HUES64 (cell line): ENCODE measurements at regions not wholly inside any gene's neighbourhood (a gene's known extent, or its start where the extent isn't known, plus 50 kb on each side); places are given as distances from the start of the nearest gene placed in this dataset.

Source experiments
- H3K27ac ChIP-seq: 2 replicates; pipeline ENCODE4 v1.7.0; 2013; ENCODE audit warnings: low read depth, low read length, inconsistent platforms
- H3K27me3 ChIP-seq: 2 replicates; pipeline ENCODE4 v1.6.1; 2013; ENCODE audit warnings: mild to moderate bottlenecking, low read length; ENCODE audit not compliant: insufficient read depth
- H3K36me3 ChIP-seq: 2 replicates; pipeline ENCODE4 v1.6.1; 2013; ENCODE audit warnings: mild to moderate bottlenecking, low read length; ENCODE audit not compliant: insufficient read depth
- H3K4me1 ChIP-seq: 2 replicates; pipeline ENCODE4 v1.6.1; 2013; ENCODE audit warnings: mild to moderate bottlenecking, low read length, moderate library complexity; ENCODE audit not compliant: insufficient read depth
- H3K4me3 ChIP-seq: 2 replicates; pipeline ENCODE4 v1.5.1; 2013; ENCODE audit warnings: mild to moderate bottlenecking, low read length, moderate library complexity
- H3K9ac ChIP-seq: 2 replicates; pipeline ENCODE4 v1.6.1; 2013; ENCODE audit warnings: mild to moderate bottlenecking, low read depth, low read length
- H3K9me3 ChIP-seq: 2 replicates; pipeline ENCODE4 v1.6.1; 2013; ENCODE audit warnings: low read depth, low read length; ENCODE audit not compliant: insufficient read depth
- WGBS: fragments of 150-250, 120-280 bp; methylation state at CpG from one replicate; pipeline ENCODE4 v1.1.7; 2013; ENCODE audit warnings: missing lambda C conversion rate; 5-methylcytosine and 5-hydroxymethylcytosine counted together

DNA sequence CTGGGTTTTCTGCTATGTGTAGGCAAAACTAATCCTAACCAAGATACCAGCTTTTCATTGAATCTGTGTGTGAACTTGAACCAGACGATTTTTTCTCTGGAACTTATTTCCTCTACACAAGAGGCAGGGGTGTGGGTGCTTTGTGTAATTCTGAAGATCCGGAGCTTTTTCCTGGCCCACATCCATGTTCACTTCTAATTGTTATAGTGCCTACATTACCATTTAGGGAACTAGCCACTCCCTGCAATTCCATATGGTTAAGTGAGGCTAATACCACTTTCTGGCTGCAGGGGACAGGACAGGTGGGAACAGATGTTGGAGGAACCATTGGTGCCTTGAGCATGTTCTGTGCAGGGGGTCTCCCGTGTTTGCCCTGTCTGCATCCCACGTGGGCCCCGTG is 83.4 kb upstream of the FMN2 start:
- Histone ChIP-seq H3K9ac (no peak overlapping the region), H3K27me3 (no peaks in the 10 kb centered on the region), H3K27ac (no peak overlapping the region), H3K9me3 (0 out of 2 replicates have a peak, but pooled peaks cover 2% of the 10 kb centered on the region), H3K36me3 (no peaks in the 10 kb centered on the region), H3K4me3 (no peak overlapping the region), H3K4me1 (no peaks in the 10 kb centered on the region)
- WGBS, result 90% methylated on average over 3 of the region's 5 CpGs

DNA sequence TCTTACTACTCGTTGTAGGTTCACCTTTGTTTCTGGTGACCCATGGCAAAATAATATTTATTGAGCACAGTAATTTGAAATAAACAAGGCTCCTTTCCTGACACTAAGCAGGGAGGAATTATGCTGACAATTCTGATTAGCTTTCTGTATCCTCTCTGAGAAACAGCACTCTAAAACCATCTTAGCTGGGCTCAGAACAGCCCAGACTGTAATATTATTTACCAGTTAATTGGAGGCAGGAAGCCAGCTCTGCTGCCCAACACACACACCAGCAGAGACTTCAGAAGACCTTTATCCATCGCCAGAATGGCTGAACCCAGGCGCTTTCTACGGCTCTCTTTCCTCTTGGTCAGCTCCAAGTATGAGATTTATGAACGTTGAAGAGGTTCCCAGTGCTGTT is 77.6 kb upstream of the FMN2 start:
- H3K27me3 ChIP-seq, result no peaks in the 10 kb centered on the region
- H3K4me3 ChIP-seq, result no peak overlapping the region
- no peak overlapping the region for H3K27ac ChIP-seq
- 0 out of 2 replicates have a peak, but pooled peaks cover 2% of the 10 kb centered on the region for H3K9me3 ChIP-seq
- WGBS, result 92% methylated on average over 4 of the region's 5 CpGs
- no peak overlapping the region for H3K9ac ChIP-seq
- H3K36me3 ChIP-seq, result no peaks in the 10 kb centered on the region
- no peaks in the 10 kb centered on the region for H3K4me1 ChIP-seq

DNA sequence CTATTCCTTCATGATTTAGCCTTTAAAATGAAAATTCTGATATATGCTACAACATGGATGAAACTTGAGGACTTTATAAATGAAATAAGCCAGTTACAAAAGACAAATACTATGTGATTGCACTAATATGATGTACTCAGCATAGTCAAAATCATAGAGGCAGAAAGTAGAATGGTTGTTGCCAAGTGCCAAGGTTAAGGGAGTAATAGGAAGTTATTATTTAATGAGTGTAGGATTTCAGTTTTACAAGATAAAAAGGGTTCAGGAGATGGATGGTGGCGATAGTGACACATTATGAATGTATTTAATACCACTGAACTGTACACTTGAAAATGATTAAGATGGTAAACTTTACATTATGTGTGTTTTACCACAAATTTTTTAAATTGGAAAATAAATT is 73.1 kb upstream of the FMN2 start:
- Histone ChIP-seq H3K27ac (no peak overlapping the region), H3K36me3 (no peaks in the 10 kb centered on the region), H3K9me3 (0 out of 2 replicates have a peak, but pooled peaks cover 3% of the 10 kb centered on the region), H3K4me1 (no peaks in the 10 kb centered on the region), H3K27me3 (no peaks in the 10 kb centered on the region), H3K9ac (no peak overlapping the region), H3K4me3 (no peak overlapping the region)
- no CpG with 5 or more reads among the region's 1 CpG for WGBS

DNA sequence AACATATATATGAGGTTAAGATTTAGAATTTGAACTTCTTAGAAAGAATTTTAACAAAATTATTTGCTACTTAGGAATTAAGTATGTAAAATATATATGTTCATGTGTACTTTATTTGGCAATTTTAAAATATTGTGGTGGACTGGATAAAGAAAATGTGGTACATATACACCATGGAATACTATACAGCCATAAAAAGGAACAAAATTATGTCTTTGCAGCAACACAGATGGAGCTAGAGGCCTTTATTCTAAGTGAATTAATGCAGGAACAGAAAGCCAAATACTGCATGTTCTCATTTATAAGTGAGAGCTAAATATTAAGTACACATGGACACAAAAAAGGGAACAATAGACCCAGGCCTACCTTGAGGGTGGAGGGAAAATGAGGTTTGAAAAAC is 72.2 kb upstream of the FMN2 start:
- no peaks in the 10 kb centered on the region for H3K4me1 ChIP-seq
- H3K9me3 ChIP-seq, result 0 out of 2 replicates have a peak, but pooled peaks cover 3% of the 10 kb centered on the region
- H3K27me3 ChIP-seq, result no peaks in the 10 kb centered on the region
- H3K27ac ChIP-seq, result no peak overlapping the region
- no peak overlapping the region for H3K9ac ChIP-seq
- H3K36me3 ChIP-seq, result no peaks in the 10 kb centered on the region
- no peak overlapping the region for H3K4me3 ChIP-seq

GRCh38 chr1:240020871-240021270 is 70.8 kb upstream of the FMN2 start:
- H3K36me3 ChIP-seq, result no peaks in the 10 kb centered on the region
- 0 out of 2 replicates have a peak, but pooled peaks cover 3% of the 10 kb centered on the region for H3K9me3 ChIP-seq
- H3K9ac ChIP-seq, result no peak overlapping the region
- H3K4me3 ChIP-seq, result no peak overlapping the region
- H3K27ac ChIP-seq, result no peak overlapping the region
- H3K4me1 ChIP-seq, result no peaks in the 10 kb centered on the region
- H3K27me3 ChIP-seq, result no peaks in the 10 kb centered on the region
- WGBS, result 90% methylated on average over 3 of the region's 3 CpGs

DNA sequence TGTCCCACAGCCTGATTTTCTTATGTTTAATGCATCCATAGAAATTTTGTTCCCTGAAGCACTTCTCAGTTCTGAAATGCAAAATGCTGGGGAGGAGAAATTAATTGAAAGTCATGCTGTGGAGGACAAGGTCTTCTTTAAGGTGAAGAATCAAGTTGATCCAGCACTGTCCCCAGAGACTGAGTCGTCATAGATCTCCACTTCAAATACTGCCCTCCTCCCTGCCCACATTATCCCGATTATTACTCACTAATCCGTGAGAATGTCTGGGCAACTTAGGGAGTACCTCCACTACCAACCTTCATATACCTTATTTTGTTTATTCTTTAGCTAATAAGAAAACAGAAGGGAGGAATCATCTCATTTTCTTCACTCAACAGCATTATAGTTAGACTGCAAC is 70.0 kb upstream of the FMN2 start:
- H3K9ac ChIP-seq, result no peak overlapping the region
- no peaks in the 10 kb centered on the region for H3K36me3 ChIP-seq
- H3K27me3 ChIP-seq, result no peaks in the 10 kb centered on the region
- 70% methylated on average over 3 of the region's 3 CpGs for WGBS
- H3K27ac ChIP-seq, result no peak overlapping the region
- H3K4me3 ChIP-seq, result no peak overlapping the region
- H3K4me1 ChIP-seq, result no peaks in the 10 kb centered on the region
- 0 out of 2 replicates have a peak, but pooled peaks cover 3% of the 10 kb centered on the region for H3K9me3 ChIP-seq

- H3K9me3 ChIP-seq, result no peaks in the 10 kb centered on the region
- WGBS, result 27% methylated on average over 5 of the region's 5 CpGs
- H3K27ac ChIP-seq, result no peak overlapping the region
- H3K36me3 ChIP-seq, result no peaks in the 10 kb centered on the region
- H3K4me3 ChIP-seq, result no peak overlapping the region
- no peaks in the 10 kb centered on the region for H3K27me3 ChIP-seq
- H3K4me1 ChIP-seq, result peaks cover 6% of the 10 kb centered on the region; the same call in 1 of the 2 replicates
- no peak overlapping the region for H3K9ac ChIP-seq
These were observed 64.6 kb upstream of the FMN2 start for GRCh38 chr1:240027059-240027462.

GRCh38 chr1:240029418-240029817 is 62.3 kb upstream of the FMN2 start:
- Histone ChIP-seq H3K4me1 (peaks cover 6% of the 10 kb centered on the region; the same call in 1 of the 2 replicates), H3K27ac (no peak overlapping the region), H3K36me3 (no peaks in the 10 kb centered on the region), H3K4me3 (no peak overlapping the region), H3K9ac (no peak overlapping the region), H3K27me3 (no peaks in the 10 kb centered on the region), H3K9me3 (no peaks in the 10 kb centered on the region)
- 94% methylated on average over 2 of the region's 3 CpGs for WGBS

DNA sequence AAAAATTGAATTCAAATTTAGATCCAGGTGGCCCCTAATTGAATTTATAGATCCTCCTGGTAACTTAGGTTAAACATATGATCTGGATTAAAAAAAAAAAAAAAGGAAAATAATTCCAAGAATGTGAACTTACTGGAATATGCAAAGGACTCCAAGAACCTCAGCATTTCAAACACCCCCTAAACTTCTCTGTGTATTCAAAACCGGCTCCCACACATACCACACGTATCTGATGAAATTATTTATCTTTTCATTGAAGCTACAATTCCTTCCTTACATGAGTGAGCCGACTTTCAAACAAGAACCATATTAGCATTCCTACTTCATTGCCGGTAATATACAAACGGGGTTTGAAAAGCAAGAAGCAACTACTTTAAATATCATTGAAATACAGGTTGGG is 61.4 kb upstream of the FMN2 start:
- H3K9ac ChIP-seq, result no peak overlapping the region
- H3K9me3 ChIP-seq, result no peaks in the 10 kb centered on the region
- WGBS, result 97% methylated on average over 5 of the region's 5 CpGs

DNA sequence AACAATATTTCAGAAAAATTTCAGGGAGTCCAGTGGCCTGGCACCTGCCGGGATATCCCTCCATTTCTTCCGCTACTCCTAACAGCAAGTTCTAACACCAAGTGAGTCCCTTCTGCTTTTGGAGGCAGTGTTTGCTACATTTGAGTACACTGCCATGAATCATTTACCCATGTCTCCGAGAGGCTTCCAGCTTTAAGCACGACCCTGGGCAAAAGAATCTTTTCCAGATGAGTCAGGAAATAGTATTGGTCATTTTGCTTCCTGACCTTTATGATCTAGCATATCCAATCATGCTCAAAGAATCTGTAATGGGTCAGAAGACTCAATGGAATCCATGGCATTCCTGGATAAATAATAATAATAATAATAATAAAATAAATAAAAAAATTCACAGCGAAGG is 60.7 kb upstream of the FMN2 start:
- no peaks in the 10 kb centered on the region for H3K27me3 ChIP-seq
- no peaks in the 10 kb centered on the region for H3K36me3 ChIP-seq
- H3K4me3 ChIP-seq, result no peak overlapping the region
- WGBS, result 77% methylated on average over 5 of the region's 5 CpGs
- H3K9ac ChIP-seq, result no peak overlapping the region
- H3K27ac ChIP-seq, result no peak overlapping the region
- H3K4me1 ChIP-seq, result peaks cover 6% of the 10 kb centered on the region; the same call in 1 of the 2 replicates
- no peaks in the 10 kb centered on the region; the same call in 1 of the 2 replicates for H3K9me3 ChIP-seq

More for the DNA sequence above, 61.4 kb upstream of the FMN2 start:
- no peak overlapping the region for H3K27ac ChIP-seq
- H3K36me3 ChIP-seq, result no peaks in the 10 kb centered on the region
- no peaks in the 10 kb centered on the region for H3K27me3 ChIP-seq
- no peak overlapping the region for H3K4me3 ChIP-seq
- peaks cover 6% of the 10 kb centered on the region; the same call in 1 of the 2 replicates for H3K4me1 ChIP-seq

GRCh38 chr1:240031414-240031813 is 60.3 kb upstream of the FMN2 start:
- Histone ChIP-seq H3K27ac (no peak overlapping the region), H3K4me1 (peaks cover 6% of the 10 kb centered on the region; the same call in 1 of the 2 replicates), H3K4me3 (no peak overlapping the region), H3K27me3 (no peaks in the 10 kb centered on the region), H3K9me3 (peaks cover 3% of the 10 kb centered on the region; the same call in 1 of the 2 replicates), H3K9ac (no peak overlapping the region), H3K36me3 (no peaks in the 10 kb centered on the region)
- 96% methylated on average over 3 of the region's 3 CpGs for WGBS

DNA sequence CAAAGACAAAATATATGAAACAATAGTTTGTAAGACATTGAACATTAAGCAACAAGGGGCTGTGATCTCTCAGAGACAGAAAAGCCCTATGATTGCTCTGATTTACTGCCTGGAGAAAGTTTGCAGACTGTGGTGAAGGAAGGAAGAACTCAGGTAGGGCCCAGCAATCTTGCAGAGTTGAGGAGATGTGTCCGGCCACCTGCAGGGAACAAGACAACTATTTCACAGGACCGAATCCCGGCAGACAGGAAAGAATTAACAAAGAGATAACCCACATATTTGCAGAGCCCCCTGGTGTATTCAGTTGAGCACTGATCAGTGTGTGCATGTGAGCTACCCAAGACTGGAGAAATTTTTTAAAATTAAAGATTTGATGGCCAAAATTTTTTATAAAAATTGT is 58.3 kb upstream of the FMN2 start:
- Histone ChIP-seq H3K4me1 (peaks cover 6% of the 10 kb centered on the region; the same call in 1 of the 2 replicates), H3K36me3 (no peaks in the 10 kb centered on the region), H3K9me3 (peaks cover 3% of the 10 kb centered on the region; the same call in 1 of the 2 replicates), H3K27me3 (no peaks in the 10 kb centered on the region), H3K27ac (no peak overlapping the region), H3K4me3 (no peak overlapping the region), H3K9ac (no peak overlapping the region)
- 84% methylated on average over 3 of the region's 3 CpGs for WGBS
